GM21528 (cell line): ENCODE measurements at regions not wholly inside any gene's neighbourhood (a gene's known extent, or its start where the extent isn't known, plus 50 kb on each side); places are given as distances from the start of the nearest gene placed in this dataset.

Experiments
- ATAC-seq: cut with Tn5 transposase; IDR thresholded peaks from one replicate; pipeline ENCODE4 v1.9.1; 2021; ENCODE audit warnings: mild to moderate bottlenecking, moderate library complexity; ENCODE audit not compliant: unreplicated experiment, low FRiP score

DNA sequence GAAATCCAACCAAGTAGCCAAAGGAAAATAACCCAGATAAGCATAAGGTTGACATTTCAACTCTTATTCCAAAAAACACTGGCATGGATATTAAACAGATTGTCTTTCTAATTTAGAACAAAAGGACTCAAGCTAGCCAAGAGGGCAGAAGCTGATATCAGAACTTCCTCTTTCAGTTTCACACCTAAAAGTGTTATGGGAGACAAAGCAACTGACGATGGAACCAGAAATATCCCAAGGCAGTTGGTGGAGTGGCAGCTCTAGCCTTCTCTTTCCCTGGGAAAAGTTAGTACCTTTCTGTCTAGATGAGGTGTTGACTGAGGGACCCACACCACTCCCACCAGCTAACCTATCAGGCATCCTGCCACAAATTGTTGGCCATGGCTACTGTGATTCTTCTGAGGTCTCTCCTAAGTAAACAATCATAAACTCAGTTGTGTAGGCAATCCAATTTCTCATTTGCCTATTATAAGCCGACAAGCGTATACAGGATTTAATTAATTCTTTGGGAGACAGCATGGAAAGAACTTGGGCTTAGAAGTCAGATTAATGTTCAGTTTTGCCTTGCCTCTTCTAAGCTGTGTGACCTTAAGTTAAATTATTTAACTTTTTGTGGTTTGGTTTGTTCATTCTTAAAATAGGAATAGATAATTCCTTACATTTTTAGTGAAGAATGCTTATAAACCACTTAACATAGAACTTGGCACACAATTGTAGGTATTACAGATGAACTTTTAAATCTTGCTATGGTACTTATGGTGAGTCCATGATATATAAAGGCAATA, 110.9 kb upstream of the ADAMTSL1 start:
- ATAC-seq, result peak; percentile 59

DNA sequence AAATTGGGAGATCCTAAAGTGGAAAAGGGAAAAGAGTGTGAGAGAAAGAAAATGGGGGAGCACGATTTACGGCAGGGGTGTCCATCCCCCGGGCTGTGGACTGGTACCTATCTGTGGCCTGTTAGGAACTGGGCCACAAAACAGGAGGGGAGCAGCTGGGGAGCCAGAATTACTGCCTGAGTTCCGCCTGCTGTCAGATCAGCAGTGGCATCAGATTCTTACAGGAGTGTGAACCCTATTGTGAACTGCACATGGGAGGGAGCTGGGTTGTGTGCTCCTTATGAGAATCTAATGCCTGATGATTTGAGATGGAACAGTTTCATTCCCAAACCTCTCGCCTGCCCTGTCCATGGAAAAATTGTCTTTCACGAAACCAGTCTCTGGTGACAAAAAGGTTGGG, 108.3 kb upstream of the ADAMTSL1 start:
- no peak for ATAC-seq

DNA sequence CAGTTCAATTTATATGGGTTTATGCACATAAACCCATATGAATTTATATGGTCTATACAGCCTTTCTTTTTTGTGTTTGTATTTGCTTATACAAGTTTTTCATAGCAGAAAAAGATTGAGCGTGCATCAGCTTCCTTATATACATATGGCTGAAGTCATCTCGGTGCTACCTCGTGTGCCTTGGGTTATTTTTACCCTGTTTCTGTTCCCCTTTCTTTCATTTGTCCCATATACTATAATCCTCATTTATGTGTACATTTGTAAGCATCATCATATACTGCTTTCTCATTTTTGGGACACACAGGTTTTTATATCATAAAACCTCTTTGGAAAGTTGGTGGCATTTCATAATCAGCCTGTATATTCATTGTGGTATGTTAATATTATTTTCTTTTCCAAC, 107.8 kb upstream of the ADAMTSL1 start:
- ATAC-seq, result peak; percentile 51

DNA sequence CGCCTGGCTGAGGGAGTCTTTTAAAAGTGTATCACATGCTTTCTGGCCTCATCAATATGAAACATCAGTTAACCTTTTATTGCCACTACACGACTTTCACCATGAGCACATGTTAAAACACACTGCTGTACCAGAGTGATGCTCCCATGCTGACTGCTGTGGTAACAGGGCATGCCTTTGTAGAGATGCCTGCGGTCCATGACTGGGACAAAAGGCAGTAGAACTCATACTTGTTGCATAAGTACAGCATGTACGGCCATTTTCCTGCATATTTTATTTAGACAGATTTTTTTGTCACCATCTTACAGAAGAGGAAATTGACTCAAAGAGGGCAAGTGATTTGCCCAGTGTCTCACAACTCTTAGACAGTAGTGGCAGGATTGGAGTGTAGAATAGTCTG, 105.7 kb upstream of the ADAMTSL1 start:
- no peak for ATAC-seq

GRCh38 chr9:18371141-18371540, 102.8 kb upstream of the ADAMTSL1 start:
- ATAC-seq, result no peak

DNA sequence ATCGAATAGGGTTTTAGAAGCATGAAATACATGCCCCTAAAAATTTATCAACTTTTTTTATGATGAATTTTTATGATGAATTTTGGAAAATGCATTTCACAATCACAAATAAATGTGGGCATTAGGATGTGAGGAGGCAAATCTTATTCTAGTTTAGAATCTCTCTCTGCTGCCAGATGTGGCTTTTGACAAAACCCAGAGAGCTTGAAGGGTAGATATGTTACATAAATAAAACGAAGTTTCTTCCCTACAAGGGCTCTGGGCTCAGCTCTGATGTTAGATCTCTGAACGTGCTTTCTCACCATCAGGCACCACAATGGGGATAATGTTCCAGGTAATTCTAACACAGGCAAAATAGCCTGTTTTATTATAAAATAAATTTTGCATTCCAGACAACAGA, 102.3 kb upstream of the ADAMTSL1 start:
- no peak for ATAC-seq

DNA sequence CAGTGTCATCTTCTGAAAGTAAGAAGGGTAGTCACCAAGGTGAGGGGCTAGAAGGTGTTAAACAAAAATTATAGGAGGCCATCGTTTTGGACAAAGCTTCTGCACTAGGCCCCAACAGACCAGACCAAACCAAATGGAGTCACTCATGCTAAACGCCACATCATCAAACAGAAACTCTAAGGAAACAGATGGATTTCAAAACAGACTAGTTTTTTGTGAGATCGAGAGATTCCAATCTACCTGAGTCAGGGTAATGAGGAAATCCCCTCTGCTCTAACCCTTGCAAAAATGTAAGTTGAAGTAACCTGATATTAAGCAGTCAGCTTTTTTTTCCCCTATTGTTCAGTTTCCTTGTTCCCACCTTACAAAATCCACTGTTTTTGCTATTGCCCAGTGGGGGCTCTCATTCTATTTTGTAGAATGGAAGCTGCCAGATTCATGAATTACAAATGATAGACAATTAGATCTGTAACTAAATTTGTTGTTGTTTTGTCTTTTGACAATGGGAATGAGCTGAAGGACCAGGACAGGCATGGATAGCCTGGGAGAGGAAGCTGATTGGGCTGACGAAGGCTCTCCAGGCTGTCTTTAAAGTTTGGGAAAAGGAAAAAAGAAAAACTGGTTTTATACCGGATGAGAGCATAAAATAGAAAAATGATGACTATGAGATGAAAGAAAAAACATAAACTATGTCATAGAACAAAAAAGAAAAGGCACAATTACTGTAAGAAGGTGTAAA, 94.7 kb upstream of the ADAMTSL1 start:
- no peak for ATAC-seq

DNA sequence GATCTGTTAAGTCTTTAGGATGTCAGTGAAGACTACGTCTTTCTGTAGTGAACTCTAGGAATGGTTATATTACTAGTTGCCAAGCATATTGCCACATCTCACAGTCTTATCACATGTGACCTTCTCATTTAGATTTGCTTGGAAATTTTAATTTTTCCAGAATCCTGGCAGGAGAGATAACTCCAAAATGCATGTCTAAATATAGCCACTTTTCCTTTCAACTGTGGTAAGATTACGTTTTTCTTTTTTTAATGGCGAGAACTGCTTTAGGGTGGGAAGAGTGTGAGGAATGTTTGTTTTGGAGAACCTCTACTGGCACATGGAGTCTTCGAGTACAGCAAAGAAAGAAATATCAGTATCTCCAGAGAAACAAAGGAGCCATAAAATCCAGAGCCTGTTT, 91.7 kb upstream of the ADAMTSL1 start:
- ATAC-seq, result no peak

GRCh38 chr9:18384066-18384465, 89.9 kb upstream of the ADAMTSL1 start:
- no peak for ATAC-seq

- no peak for ATAC-seq
These were observed 88.1 kb upstream of the ADAMTSL1 start for GRCh38 chr9:18385696-18386490.

DNA sequence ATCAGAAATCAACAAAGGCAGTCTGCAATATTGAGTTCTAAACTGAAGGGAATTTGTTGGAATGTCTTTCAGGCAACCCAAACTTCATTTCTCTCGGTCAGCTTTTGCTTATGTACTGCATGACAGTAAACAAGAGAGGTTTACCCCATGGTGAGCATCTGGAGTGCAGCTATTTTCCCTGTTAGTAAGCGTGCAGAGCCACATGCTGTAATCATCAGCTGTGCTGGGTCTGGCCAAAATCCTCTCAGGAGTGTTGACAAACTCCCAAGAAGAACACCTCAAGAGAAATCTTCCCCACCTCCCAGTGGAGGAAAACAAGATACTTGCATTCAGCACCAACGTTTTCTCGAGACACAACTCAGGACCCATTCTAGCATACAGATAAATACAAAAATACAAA, 83.6 kb upstream of the ADAMTSL1 start:
- no peak for ATAC-seq

DNA sequence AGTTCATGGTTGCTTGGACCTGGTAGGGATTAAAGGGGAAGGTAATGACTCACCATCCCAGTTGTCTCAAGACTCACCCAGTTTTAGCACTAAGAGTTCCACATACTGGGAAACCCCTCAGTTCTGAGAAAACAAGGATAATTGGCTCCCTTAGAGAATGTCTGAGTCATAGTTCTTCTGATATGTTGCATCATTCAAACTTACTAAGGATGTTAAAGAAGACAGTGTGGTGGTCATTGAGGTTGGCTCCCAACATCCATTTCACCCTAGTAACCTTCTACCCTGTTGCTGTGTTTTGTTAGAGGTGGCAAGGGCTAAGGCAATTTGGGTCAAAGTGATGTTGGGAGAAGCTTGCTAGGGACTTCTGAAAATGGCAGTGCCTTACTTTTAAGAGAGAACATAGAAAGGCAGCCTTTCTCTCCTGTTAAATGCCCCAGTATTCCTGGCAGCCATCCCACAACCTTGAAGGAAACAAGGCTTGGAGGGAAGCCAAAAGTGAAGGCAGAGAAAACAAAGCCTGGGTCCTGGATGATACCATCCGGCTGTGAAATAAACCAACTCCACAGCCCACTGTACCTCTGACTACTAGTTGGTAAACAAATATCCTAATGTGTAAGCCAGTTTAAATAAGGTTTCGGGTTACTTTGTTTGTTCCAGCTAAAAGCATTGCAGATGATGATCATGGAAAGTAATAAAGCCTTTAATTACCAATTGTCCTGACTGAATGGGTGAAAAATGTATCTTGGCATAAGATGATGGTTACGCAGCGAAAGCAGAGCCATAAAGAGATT, 80.4 kb upstream of the ADAMTSL1 start:
- no peak for ATAC-seq

- no peak for ATAC-seq
These were observed 79.1 kb upstream of the ADAMTSL1 start for GRCh38 chr9:18394847-18395351.

DNA sequence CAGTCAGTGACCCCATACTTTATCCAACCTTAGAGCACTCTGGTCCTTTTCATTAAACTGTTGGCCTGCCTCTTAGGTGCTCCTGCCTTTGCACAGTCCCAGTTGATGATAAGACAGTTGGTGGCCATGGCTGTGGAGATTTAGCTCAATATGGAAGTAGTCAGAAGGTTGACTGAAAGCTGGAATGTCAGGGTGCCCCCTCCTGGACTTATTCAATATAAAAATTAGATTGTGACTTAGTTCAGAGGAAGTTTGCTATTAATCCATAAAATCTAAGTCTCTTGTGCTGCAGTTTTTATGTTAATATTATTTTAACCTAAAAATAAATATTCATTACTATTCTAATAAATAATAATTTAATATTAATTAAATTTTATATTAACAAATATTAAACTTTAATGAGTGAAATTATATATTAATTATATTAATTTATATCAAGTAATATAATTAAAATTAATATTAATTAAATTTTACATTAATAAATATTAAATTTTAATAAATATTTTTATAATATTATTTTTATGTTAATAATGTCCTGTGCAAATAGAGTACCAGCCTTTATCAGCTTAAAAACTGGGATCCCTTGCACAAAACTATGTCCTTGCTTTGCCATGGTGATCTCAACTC, 77.7 kb upstream of the ADAMTSL1 start:
- no peak for ATAC-seq

DNA sequence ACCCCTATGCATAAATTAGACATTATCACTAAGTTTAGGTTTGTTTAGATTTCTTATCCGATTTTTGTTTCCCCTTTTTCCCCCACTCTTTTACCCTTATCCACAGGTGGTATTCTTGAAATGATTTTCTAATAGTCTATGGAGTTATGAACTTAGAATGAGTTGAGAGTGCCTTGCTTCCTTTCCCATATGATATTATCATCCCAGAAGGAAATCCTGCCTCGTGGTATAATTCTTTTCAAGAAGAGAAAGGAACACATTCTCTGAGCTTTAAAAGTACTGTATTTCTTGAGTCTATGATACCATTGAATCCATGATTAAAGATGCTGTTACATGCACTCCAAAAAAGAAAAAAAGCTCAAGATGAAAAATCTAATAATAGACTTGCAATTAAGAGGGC, 76.9 kb upstream of the ADAMTSL1 start:
- no peak for ATAC-seq

DNA sequence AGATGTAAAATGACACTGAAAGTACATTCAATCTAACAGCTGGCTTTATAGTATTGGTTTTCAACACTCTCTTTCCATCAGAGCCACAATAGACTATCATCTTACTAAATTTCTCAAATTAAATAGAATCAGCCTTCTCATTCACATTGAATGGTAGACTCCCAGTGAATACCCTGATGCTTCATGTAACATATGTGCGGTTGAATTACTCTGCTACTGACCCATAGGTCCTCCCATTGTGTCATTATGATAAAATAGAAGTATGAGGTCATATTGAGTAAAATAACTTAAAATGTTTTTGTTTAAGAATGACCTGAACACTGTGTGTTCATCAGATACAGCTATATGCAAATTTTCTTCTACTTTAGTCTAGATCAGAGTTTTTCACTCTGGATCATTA, 75.9 kb upstream of the ADAMTSL1 start:
- no peak for ATAC-seq

DNA sequence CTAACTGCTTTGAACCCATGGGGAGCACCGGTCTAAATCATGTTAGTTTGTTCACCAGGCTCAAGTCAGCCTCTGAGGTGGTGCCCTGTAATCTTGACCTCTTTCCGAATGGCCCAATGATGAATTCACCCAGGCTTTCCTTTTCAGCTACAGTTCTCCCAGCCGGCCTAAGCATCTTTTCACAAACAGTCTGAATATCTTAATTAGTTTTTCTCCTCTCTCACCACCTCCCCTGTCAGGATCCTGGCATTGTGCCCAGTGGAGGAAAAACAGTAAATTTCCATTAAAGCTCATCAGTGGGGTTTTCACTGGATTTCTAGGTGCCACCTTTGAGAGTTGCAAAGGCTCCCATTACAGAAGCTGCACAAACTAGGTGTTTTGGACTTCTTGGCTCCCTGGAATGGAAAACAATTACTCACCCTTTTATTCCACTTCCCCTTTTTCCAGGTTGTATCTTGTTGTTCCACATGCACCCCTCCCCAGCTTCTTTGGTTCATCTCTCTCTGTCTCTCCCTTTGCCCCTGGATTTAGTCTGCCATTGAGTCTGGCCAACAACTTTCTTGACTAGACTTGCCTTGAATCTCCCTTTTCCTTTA, 69.4 kb upstream of the ADAMTSL1 start:
- no peak for ATAC-seq

- no peak for ATAC-seq
These were observed 68.7 kb upstream of the ADAMTSL1 start for GRCh38 chr9:18405240-18405639.

GRCh38 chr9:18410983-18411382, 63.0 kb upstream of the ADAMTSL1 start:
- no peak for ATAC-seq
